Right atrium auricular region (tissue), 2 donors: ENCODE measurements at regions not wholly inside any gene's neighbourhood (a gene's known extent, or its start where the extent isn't known, plus 50 kb on each side); places are given as distances from the start of the nearest gene placed in this dataset.

ENCODE experiments used
- DNase-seq: peaks from one replicate; pipeline ENCODE4 v3.0.0-alpha.2; 2019; ENCODE audit warnings: low spot score
- H3K27ac ChIP-seq, 2 donors: fragments of 200-600 bp; sonication (generic); 1 replicate in 1 of 2; 2 replicates in 1 of 2; pipeline ENCODE4 v1.5.1; 2016 to 2019
- H3K27me3 ChIP-seq, 2 donors: fragments of 200-600 bp; sonication (generic); one replicate each; pipeline versions ENCODE4 v1.5.1 to v1.6.0; 2017 to 2019
- H3K36me3 ChIP-seq: fragments of 200-600 bp; sonication (generic); one replicate; pipeline ENCODE4 v1.5.1; 2016
- H3K4me1 ChIP-seq, 2 donors: fragments of 200-600 bp; sonication (generic); one replicate each; pipeline versions ENCODE4 v1.5.1 to v1.6.0; 2017 to 2019
- H3K4me3 ChIP-seq, 2 donors: fragments of 200-600 bp; sonication (generic); 1 replicate in 1 of 2; 2 replicates in 1 of 2; pipeline ENCODE4 v1.5.1; 2017 to 2019; ENCODE audit warnings: mild to moderate bottlenecking in 1 of 2, moderate library complexity in 1 of 2
- H3K9me3 ChIP-seq, 2 donors: fragments of 200-600 bp; sonication (generic); one replicate each; pipeline ENCODE4 v1.5.1; 2019
- TF ChIP-seq, protein P1 (sequence below), 2 donors: fragments of 200-600 bp; sonication (generic); IDR thresholded peaks; one replicate each; pipeline ENCODE4 v1.5.1; 2019; ENCODE audit warnings: antibody characterized with exemption in 2 of 2

DNA sequence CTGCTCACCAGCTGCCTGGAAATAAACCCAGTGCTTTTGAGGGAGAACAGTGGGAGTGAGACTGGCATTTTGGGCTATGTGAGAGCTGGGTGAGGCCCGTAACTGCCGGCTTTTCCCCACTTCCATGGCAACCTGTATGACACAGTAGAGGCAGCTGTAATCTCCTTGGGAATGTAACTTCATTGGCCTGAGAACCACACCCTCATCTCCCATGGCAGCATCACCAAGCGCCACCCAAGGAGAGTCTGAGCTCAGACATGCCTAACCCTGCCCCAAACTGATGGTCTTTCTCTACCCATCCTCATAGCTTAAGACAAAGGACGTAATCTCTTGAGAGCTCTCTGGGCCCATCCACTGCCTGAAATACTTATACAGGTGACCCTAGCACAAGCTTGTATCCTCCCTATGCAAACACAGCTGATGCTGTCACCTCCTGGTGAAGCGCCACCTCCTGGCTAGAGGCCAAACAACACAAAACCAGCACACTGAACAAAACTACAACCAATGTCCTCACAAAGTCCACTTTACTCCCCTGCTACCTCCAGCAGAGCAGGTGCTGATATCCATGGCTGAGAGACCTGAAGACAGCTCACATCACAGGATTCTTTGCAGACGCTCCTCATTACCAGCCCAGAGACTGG, 763.4 kb upstream of the NRXN1 start:
- H3K4me1 ChIP-seq: no peaks in the 10 kb centered on the region
- no peaks in the 10 kb centered on the region for H3K27me3 ChIP-seq
- no peaks in the 10 kb centered on the region for H3K9me3 ChIP-seq
- H3K27ac ChIP-seq: no peak overlapping the region
- no peak for DNase-seq
- TF ChIP-seq, protein P1, sequence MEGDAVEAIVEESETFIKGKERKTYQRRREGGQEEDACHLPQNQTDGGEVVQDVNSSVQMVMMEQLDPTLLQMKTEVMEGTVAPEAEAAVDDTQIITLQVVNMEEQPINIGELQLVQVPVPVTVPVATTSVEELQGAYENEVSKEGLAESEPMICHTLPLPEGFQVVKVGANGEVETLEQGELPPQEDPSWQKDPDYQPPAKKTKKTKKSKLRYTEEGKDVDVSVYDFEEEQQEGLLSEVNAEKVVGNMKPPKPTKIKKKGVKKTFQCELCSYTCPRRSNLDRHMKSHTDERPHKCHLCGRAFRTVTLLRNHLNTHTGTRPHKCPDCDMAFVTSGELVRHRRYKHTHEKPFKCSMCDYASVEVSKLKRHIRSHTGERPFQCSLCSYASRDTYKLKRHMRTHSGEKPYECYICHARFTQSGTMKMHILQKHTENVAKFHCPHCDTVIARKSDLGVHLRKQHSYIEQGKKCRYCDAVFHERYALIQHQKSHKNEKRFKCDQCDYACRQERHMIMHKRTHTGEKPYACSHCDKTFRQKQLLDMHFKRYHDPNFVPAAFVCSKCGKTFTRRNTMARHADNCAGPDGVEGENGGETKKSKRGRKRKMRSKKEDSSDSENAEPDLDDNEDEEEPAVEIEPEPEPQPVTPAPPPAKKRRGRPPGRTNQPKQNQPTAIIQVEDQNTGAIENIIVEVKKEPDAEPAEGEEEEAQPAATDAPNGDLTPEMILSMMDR (IDR thresholded peaks at IDR 0.05): no peak
- H3K4me3 ChIP-seq: no peak overlapping the region
- no peaks in the 10 kb centered on the region for H3K36me3 ChIP-seq

DNA sequence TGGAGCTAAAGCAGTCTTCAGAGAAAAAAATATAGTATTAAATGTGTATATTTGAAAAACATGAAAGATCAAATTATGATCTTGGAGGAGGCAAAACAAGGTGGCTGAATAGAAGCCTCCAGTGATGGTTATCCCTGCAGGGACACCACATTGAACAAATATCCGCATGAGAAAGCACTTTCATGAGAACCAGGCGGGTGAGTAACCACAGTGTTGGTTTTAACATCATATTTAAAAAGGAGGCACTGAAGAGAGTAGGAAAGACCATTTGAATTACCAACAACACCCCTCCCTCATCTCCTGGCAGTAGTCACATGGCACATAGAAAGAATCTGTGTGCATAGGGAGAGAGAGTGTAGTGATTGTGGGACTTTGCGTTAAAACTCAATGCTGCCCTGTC, 759.6 kb upstream of the NRXN1 start:
- H3K4me1 ChIP-seq: no peaks in the 10 kb centered on the region
- no peak overlapping the region for H3K4me3 ChIP-seq
- H3K36me3 ChIP-seq: no peaks in the 10 kb centered on the region
- TF ChIP-seq, protein P1 (IDR thresholded peaks at IDR 0.05): no peak
- H3K27me3 ChIP-seq: no peaks in the 10 kb centered on the region
- H3K27ac ChIP-seq: no peak overlapping the region
- DNase-seq: no peak
- H3K9me3 ChIP-seq: no peaks in the 10 kb centered on the region

DNA sequence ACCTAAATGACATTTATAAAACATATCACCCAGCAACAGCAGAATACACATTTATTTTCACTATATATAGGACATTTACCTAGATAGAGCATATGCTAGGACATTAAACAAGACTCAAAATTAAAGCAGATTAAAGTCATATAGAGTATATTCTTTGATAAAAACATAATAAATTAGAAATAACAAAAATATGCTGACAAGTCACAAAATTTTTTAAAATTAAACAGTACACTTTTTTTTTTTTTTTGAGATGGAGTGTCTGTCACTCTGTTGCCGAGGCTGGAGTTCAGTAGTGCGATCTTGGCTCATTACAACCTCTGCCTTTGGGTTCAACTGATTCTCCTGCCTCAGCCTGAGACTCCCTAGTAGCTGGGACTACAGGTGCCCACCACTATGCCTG, 758.9 kb upstream of the NRXN1 start:
- H3K27ac ChIP-seq: no peak overlapping the region
- TF ChIP-seq, protein P1 (IDR thresholded peaks at IDR 0.05): no peak
- no peak overlapping the region for H3K4me3 ChIP-seq
- H3K36me3 ChIP-seq: no peaks in the 10 kb centered on the region
- no peaks in the 10 kb centered on the region for H3K9me3 ChIP-seq
- no peaks in the 10 kb centered on the region for H3K4me1 ChIP-seq
- no peak for DNase-seq
- no peaks in the 10 kb centered on the region for H3K27me3 ChIP-seq

DNA sequence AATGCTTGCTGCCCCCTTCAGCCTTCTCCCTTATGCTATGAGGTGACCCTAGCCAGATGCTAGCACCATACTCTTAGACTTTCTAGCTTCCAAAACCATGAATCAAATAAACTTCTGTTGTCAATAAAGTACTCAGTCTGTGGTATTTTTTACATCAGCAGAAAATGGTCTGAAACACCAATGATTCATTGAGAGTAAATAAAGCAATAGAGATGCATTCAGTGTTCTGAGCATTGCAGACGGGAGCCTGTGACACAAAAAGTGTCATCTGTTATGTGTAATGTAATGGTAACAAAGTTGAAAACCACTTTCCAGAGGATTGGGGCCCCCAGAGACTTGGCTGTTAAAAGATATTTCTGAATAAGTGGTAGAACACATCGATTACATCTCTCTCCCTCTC, 758.0 kb upstream of the NRXN1 start:
- Histone ChIP-seq H3K27ac (no peak overlapping the region), H3K4me3 (no peak overlapping the region), H3K4me1 (no peaks in the 10 kb centered on the region), H3K9me3 (no peaks in the 10 kb centered on the region), H3K27me3 (no peaks in the 10 kb centered on the region), H3K36me3 (no peaks in the 10 kb centered on the region)
- DNase-seq: no peak
- TF ChIP-seq, protein P1 (IDR thresholded peaks at IDR 0.05): no peak

DNA sequence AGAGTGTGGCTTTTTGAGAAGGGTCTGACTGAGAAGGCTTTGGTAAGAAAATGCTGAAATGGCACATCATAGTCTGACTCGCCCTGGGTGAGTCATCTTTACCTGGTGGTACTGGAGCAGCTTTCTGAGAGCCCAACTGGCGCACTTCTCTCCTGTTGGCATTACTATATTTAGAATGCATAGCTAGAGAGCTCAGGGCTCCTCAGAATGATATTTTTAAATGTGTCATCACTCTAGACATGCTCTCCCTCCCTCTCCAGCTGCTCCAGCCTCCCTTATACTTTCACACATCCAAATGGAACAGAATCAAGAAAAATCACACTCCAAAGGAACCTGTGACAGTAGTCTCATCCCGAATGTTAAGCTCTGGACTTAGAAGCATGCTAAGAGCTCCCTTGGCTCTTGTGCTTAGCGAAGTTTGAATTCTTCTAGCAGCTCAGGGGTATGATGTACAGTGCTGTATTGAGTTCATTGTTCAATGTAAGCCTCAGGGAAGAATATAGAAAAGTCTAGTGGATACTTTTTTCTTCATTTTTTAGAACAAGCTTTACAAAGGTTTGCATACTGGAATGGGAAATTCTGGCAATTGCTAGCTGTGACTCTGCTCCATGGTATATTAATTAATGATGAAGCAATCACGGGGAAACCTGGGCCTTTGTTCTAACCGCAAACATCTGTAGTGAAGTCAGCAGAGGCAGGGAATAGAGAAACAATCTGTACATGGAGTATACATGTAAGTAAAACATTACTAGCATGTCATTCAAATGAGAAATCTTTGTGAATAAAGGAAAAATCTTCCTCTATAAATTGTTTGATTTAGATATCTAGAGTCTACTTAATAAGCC, 751.2 kb upstream of the NRXN1 start:
- H3K4me3 ChIP-seq: no peak overlapping the region
- H3K36me3 ChIP-seq: no peaks in the 10 kb centered on the region
- TF ChIP-seq, protein P1 (IDR thresholded peaks at IDR 0.05): no peak
- no peaks in the 10 kb centered on the region for H3K27me3 ChIP-seq
- no peaks in the 10 kb centered on the region for H3K9me3 ChIP-seq
- H3K27ac ChIP-seq: peak overlapping the region in 1 of 2 donors; percentile 54
- DNase-seq: no peak
- H3K4me1 ChIP-seq: no peaks in the 10 kb centered on the region
